Liver (tissue), 8 donors: ENCODE measurements at regions not wholly inside any gene's neighbourhood (a gene's known extent, or its start where the extent isn't known, plus 50 kb on each side); places are given as distances from the start of the nearest gene placed in this dataset.

Source experiments
- DNase-seq: peaks from one replicate; pipeline ENCODE4 v3.0.0-alpha.2; 2017; ENCODE audit warnings: low spot score
- H3K27ac ChIP-seq, 2 donors: one replicate each; pipeline ENCODE4 v1.7.0; 2013; ENCODE audit warnings: inconsistent platforms in 2 of 2, low read length in 2 of 2, control low read depth in 1 of 2, low read depth in 1 of 2, mild to moderate bottlenecking in 1 of 2
- H3K27me3 ChIP-seq, 4 donors: one replicate each; pipeline versions ENCODE4 v1.6.1 to v1.7.0; 2013; ENCODE audit warnings: low read length in 3 of 4, inconsistent platforms in 1 of 4, mild to moderate bottlenecking in 1 of 4, moderate library complexity in 1 of 4; ENCODE audit not compliant: control insufficient read depth in 4 of 4, insufficient read depth in 4 of 4
- H3K36me3 ChIP-seq, 4 donors: one replicate each; pipeline versions ENCODE4 v1.6.1 to v1.7.0; 2013; ENCODE audit warnings: low read length in 3 of 4, mild to moderate bottlenecking in 3 of 4, low read depth in 1 of 4, moderate library complexity in 1 of 4; ENCODE audit not compliant: control insufficient read depth in 4 of 4, insufficient read depth in 3 of 4
- H3K4me1 ChIP-seq, 4 donors: one replicate each; pipeline versions ENCODE4 v1.6.1 to v1.7.0; 2013; ENCODE audit warnings: low read length in 3 of 4, mild to moderate bottlenecking in 3 of 4, moderate library complexity in 1 of 4; ENCODE audit not compliant: control insufficient read depth in 4 of 4, insufficient read depth in 4 of 4
- H3K4me3 ChIP-seq, 3 donors: one replicate each; pipeline versions ENCODE4 v1.6.1 to v1.7.0; 2013; ENCODE audit warnings: low read length in 3 of 3, control low read depth in 1 of 3, low read depth in 1 of 3, mild to moderate bottlenecking in 1 of 3
- H3K9ac ChIP-seq, 2 donors: one replicate each; pipeline ENCODE4 v1.7.0; 2013; ENCODE audit warnings: low read length in 2 of 2, mild to moderate bottlenecking in 2 of 2, moderate library complexity in 2 of 2, control low read depth in 1 of 2, low read depth in 1 of 2
- H3K9me3 ChIP-seq, 4 donors: one replicate each; pipeline versions ENCODE4 v1.6.1 to v1.7.0; 2013; ENCODE audit warnings: low read length in 3 of 4; ENCODE audit not compliant: control insufficient read depth in 4 of 4
- ATF3 ChIP-seq: IDR thresholded peaks from 2 replicates; pipeline ENCODE4 v1.6.1; 2016; ENCODE audit warnings: antibody characterized with exemption
- EGR1 ChIP-seq, 2 donors: IDR thresholded peaks; 2 replicates each; pipeline ENCODE4 v1.6.1; 2016 to 2018; ENCODE audit warnings: antibody characterized with exemption in 2 of 2, low read depth in 2 of 2
- FOXA1 ChIP-seq: IDR thresholded peaks from 2 replicates; pipeline ENCODE4 v1.6.1; 2016; ENCODE audit warnings: antibody characterized with exemption
- FOXA2 ChIP-seq: IDR thresholded peaks from 2 replicates; pipeline ENCODE4 v1.6.1; 2016; ENCODE audit warnings: antibody characterized with exemption
- GABPA ChIP-seq, 2 donors: IDR thresholded peaks in 1 of 2; conservative IDR thresholded peaks in 1 of 2; 2 replicates each; pipeline ENCODE4 v1.6.1; 2016; ENCODE audit warnings: antibody characterized with exemption in 2 of 2, mild to moderate bottlenecking in 1 of 2, moderate library complexity in 1 of 2
- HNF4A ChIP-seq, 2 donors: conservative IDR thresholded peaks; 2 replicates each; pipeline ENCODE4 v1.6.1; 2016; ENCODE audit warnings: antibody characterized with exemption in 2 of 2, mild to moderate bottlenecking in 2 of 2
- HNF4G ChIP-seq: IDR thresholded peaks from 2 replicates; pipeline ENCODE4 v1.6.1; 2016; ENCODE audit warnings: antibody characterized with exemption
- JUND ChIP-seq, 2 donors: IDR thresholded peaks; 2 replicates each; pipeline ENCODE4 v1.6.1; 2016; ENCODE audit warnings: antibody characterized with exemption in 2 of 2
- NR2F2 ChIP-seq: IDR thresholded peaks from 2 replicates; pipeline ENCODE4 v1.6.1; 2016; ENCODE audit warnings: antibody characterized with exemption
- RAD21 ChIP-seq, 2 donors: IDR thresholded peaks; 2 replicates each; pipeline ENCODE4 v1.6.1; 2016; ENCODE audit warnings: antibody characterized with exemption in 2 of 2, mild to moderate bottlenecking in 2 of 2
- REST ChIP-seq: IDR thresholded peaks from 2 replicates; pipeline ENCODE4 v1.6.1; 2016; ENCODE audit warnings: antibody characterized with exemption, mild to moderate bottlenecking
- RXRA ChIP-seq, 2 donors: IDR thresholded peaks; 2 replicates each; pipeline ENCODE4 v1.6.1; 2017 to 2018; ENCODE audit warnings: antibody characterized with exemption in 2 of 2, mild to moderate bottlenecking in 1 of 2
- SP1 ChIP-seq: IDR thresholded peaks from 2 replicates; pipeline ENCODE4 v1.6.1; 2018; ENCODE audit warnings: antibody characterized with exemption, mild to moderate bottlenecking
- TAF1 ChIP-seq: conservative IDR thresholded peaks from 2 replicates; pipeline ENCODE4 v1.6.1; 2016; ENCODE audit warnings: antibody characterized with exemption, mild to moderate bottlenecking
- YY1 ChIP-seq: IDR thresholded peaks from 2 replicates; pipeline ENCODE4 v1.6.1; 2016; ENCODE audit warnings: antibody characterized with exemption, mild to moderate bottlenecking
- WGBS: extraction: QIAGEN DNeasy Blood & Tissue Kit; methylation state at CpG from one replicate; pipeline ENCODE4 v1.1.7; 2013; 5-methylcytosine and 5-hydroxymethylcytosine counted together
- TF ChIP-seq, protein P1 (sequence below): fragments of 150-350 bp; IDR thresholded peaks from 2 replicates; pipeline ENCODE4 v1.5.1; 2017; ENCODE audit warnings: improper control_type of control experiment, low read depth, low read length; ENCODE audit not compliant: missing input control
- TF ChIP-seq, protein P2 (sequence below): IDR thresholded peaks from 2 replicates; pipeline ENCODE4 v1.6.1; 2016; ENCODE audit warnings: antibody characterized with exemption
- TF ChIP-seq, protein P3 (sequence below): IDR thresholded peaks from 2 replicates; pipeline ENCODE4 v1.6.1; 2016; ENCODE audit warnings: antibody characterized with exemption
- donor health status: healthy.
- donor health status: healthy.
- donor health status: healthy.
- donor health status: healthy.
- donor health status: healthy.

GRCh38 chr2:82278416-82278815 lies 1973.9 kb upstream of the LRRTM1 start:
- Histone ChIP-seq H3K27me3 (no peaks in the 10 kb centered on the region), H3K9me3 (no peaks in the 10 kb centered on the region), H3K9ac (no peak overlapping the region), H3K4me1 (no peaks in the 10 kb centered on the region), H3K27ac (no peak overlapping the region), H3K36me3 (no peaks in the 10 kb centered on the region), H3K4me3 (no peak overlapping the region)
- DNase-seq, result no peak
- 77% methylated on average over 1 of the region's 1 CpG for WGBS
- TF ChIP-seq SP1 (no peak), HNF4A (conservative IDR thresholded peaks at IDR 0.05) (no peak), REST (no peak), HNF4G (no peak), FOXA2 (no peak), EGR1 (IDR thresholded peaks at IDR 0.05; ENCODE audit: low read depth in 2 of 2) (no peak), TAF1 (no peak), YY1 (no peak), GABPA (IDR thresholded peaks at IDR 0.05 in 1 of 2, conservative IDR thresholded peaks at IDR 0.05 in 1 of 2) (no peak), ATF3 (no peak), RAD21 (IDR thresholded peaks at IDR 0.05) (no peak), NR2F2 (no peak), RXRA (IDR thresholded peaks at IDR 0.05) (no peak), JUND (IDR thresholded peaks at IDR 0.05) (no peak), FOXA1 (no peak)
- TF ChIP-seq, protein P1, sequence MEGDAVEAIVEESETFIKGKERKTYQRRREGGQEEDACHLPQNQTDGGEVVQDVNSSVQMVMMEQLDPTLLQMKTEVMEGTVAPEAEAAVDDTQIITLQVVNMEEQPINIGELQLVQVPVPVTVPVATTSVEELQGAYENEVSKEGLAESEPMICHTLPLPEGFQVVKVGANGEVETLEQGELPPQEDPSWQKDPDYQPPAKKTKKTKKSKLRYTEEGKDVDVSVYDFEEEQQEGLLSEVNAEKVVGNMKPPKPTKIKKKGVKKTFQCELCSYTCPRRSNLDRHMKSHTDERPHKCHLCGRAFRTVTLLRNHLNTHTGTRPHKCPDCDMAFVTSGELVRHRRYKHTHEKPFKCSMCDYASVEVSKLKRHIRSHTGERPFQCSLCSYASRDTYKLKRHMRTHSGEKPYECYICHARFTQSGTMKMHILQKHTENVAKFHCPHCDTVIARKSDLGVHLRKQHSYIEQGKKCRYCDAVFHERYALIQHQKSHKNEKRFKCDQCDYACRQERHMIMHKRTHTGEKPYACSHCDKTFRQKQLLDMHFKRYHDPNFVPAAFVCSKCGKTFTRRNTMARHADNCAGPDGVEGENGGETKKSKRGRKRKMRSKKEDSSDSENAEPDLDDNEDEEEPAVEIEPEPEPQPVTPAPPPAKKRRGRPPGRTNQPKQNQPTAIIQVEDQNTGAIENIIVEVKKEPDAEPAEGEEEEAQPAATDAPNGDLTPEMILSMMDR, result no peak
- TF ChIP-seq, protein P2, sequence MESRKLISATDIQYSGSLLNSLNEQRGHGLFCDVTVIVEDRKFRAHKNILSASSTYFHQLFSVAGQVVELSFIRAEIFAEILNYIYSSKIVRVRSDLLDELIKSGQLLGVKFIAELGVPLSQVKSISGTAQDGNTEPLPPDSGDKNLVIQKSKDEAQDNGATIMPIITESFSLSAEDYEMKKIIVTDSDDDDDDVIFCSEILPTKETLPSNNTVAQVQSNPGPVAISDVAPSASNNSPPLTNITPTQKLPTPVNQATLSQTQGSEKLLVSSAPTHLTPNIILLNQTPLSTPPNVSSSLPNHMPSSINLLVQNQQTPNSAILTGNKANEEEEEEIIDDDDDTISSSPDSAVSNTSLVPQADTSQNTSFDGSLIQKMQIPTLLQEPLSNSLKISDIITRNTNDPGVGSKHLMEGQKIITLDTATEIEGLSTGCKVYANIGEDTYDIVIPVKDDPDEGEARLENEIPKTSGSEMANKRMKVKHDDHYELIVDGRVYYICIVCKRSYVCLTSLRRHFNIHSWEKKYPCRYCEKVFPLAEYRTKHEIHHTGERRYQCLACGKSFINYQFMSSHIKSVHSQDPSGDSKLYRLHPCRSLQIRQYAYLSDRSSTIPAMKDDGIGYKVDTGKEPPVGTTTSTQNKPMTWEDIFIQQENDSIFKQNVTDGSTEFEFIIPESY, result no peak
- TF ChIP-seq, protein P3, sequence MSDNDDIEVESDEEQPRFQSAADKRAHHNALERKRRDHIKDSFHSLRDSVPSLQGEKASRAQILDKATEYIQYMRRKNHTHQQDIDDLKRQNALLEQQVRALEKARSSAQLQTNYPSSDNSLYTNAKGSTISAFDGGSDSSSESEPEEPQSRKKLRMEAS, result no peak

DNA sequence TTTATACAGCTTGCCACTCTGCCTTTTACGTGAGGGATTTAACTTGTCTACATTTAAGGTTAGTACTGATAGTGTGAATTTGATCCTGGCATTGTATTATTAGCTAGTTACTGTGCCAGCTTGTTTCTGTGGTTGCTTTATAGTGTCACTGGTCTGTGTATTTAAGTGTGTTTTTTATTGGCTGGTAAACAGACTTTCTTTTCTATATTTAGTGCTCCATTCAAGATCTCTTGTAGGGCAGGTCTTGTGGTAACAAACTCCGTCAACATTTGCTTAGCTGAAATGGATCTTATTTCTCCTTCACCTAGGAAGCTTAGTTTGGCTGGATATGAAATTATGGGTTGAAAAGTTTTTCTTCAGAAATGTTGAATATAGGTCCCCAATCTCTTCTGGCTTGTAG lies 1971.0 kb upstream of the LRRTM1 start:
- 72% methylated on average over 2 of the region's 2 CpGs for WGBS
- H3K9me3 ChIP-seq, result no peaks in the 10 kb centered on the region
- H3K4me3 ChIP-seq, result no peak overlapping the region
- no peak overlapping the region for H3K27ac ChIP-seq
- H3K4me1 ChIP-seq, result no peaks in the 10 kb centered on the region
- no peaks in the 10 kb centered on the region for H3K27me3 ChIP-seq
- no peak for DNase-seq
- TF ChIP-seq REST, result no peak
- no peak for TF ChIP-seq SP1
- TF ChIP-seq RAD21 (IDR thresholded peaks at IDR 0.05), result no peak
- TF ChIP-seq, protein P3, result no peak
- TF ChIP-seq HNF4A (conservative IDR thresholded peaks at IDR 0.05), result no peak
- TF ChIP-seq EGR1 (IDR thresholded peaks at IDR 0.05; ENCODE audit: low read depth in 2 of 2), result no peak
- no peak for TF ChIP-seq HNF4G
- TF ChIP-seq, protein P2, result no peak
- TF ChIP-seq NR2F2, result no peak
- no peak for TF ChIP-seq GABPA (IDR thresholded peaks at IDR 0.05 in 1 of 2, conservative IDR thresholded peaks at IDR 0.05 in 1 of 2)
- no peak for TF ChIP-seq YY1
- no peak overlapping the region for H3K9ac ChIP-seq
- no peaks in the 10 kb centered on the region for H3K36me3 ChIP-seq
